GM23338 (cell line): ENCODE measurements at regions not wholly inside any gene's neighbourhood (a gene's known extent, or its start where the extent isn't known, plus 50 kb on each side); places are given as distances from the start of the nearest gene placed in this dataset.

Source experiments
- CREB1 ChIP-seq: fragments of 250-450 bp; sonication (Bioruptor Pico); IDR thresholded peaks from 2 replicates; pipeline ENCODE4 v1.5.0; 2020; ENCODE audit warnings: low read depth, mild to moderate bottlenecking, moderate library complexity
- CTCF ChIP-seq, 2 experiments: fragments of 200-600 bp in 1 of 2; sonication (generic) in 1 of 2; conservative IDR thresholded peaks; 2 replicates each; pipeline versions ENCODE4 v1.5.1 to v1.6.1; 2016 to 2017; ENCODE audit warnings: antibody characterized with exemption in 2 of 2, low read depth in 2 of 2, mild to moderate bottlenecking in 2 of 2, moderate library complexity in 1 of 2
- ETS1 ChIP-seq: IDR thresholded peaks from 2 replicates; pipeline ENCODE4 v1.6.1; 2016; ENCODE audit warnings: antibody characterized with exemption
- EZH2 ChIP-seq: fragments of 200-600 bp; sonication (generic); IDR thresholded peaks from one replicate; pipeline ENCODE4 v1.8.0; 2017; ENCODE audit warnings: antibody characterized with exemption, mild to moderate bottlenecking, low read depth; ENCODE audit not compliant: unreplicated experiment
- EZH2phosphoT487 ChIP-seq: fragments of 200-600 bp; sonication (generic); IDR thresholded peaks from one replicate; pipeline ENCODE4 v1.8.1; 2018; ENCODE audit warnings: antibody characterized with exemption; ENCODE audit not compliant: unreplicated experiment
- JUNB ChIP-seq: IDR thresholded peaks from one replicate; pipeline ENCODE4 v1.6.1; 2016; ENCODE audit warnings: antibody characterized with exemption; ENCODE audit not compliant: unreplicated experiment
- NANOG ChIP-seq: IDR thresholded peaks from 2 replicates; pipeline ENCODE4 v1.6.1; 2016; ENCODE audit warnings: antibody characterized with exemption, borderline replicate concordance
- POLR2AphosphoS5 ChIP-seq: IDR thresholded peaks from 2 replicates; pipeline ENCODE4 v1.6.1; 2016; ENCODE audit warnings: antibody characterized with exemption, low read depth
- REST ChIP-seq: IDR thresholded peaks from one replicate; pipeline ENCODE4 v1.6.1; 2018; ENCODE audit warnings: antibody characterized with exemption; ENCODE audit not compliant: unreplicated experiment
- ZNF114 ChIP-seq: fragments of 250-450 bp; sonication (Bioruptor Pico); IDR thresholded peaks from 2 replicates; pipeline ENCODE4 v1.5.0; 2020; ENCODE audit warnings: mild to moderate bottlenecking, moderate library complexity
- ZNF331 ChIP-seq: fragments of 250-450 bp; sonication (Bioruptor Pico); IDR thresholded peaks from 2 replicates; pipeline ENCODE4 v1.5.0; 2020; ENCODE audit warnings: low read depth, mild to moderate bottlenecking, moderate library complexity

- TF ChIP-seq ZNF331 (CRISPR knock-in tag): no peak
- TF ChIP-seq CTCF (conservative IDR thresholded peaks at IDR 0.05; ENCODE audit: low read depth in 2 of 2): no peak
- TF ChIP-seq EZH2phosphoT487: no peak
- TF ChIP-seq EZH2: no peak
- no peak for TF ChIP-seq POLR2AphosphoS5
- TF ChIP-seq JUNB: no peak
- TF ChIP-seq ETS1: no peak
- TF ChIP-seq NANOG: no peak
- TF ChIP-seq REST: no peak
- no peak for TF ChIP-seq CREB1 (CRISPR knock-in tag)
- TF ChIP-seq ZNF114 (CRISPR knock-in tag): no peak
These were observed 280.3 kb downstream of the BCAT1 start for GRCh38 chr12:24668563-24668962.
